ENCODE measurements at regions not wholly inside any gene's neighbourhood (a gene's known extent, or its start where the extent isn't known, plus 50 kb on each side); places are given as distances from the start of the nearest gene placed in this dataset.

- ATAC-seq (no peak), DNase-seq (no peak), FAIRE-seq (no peak)
- H3K27me3 ChIP-seq, result no peaks in the 10 kb centered on the region
- no peaks in the 10 kb centered on the region for H3K9me3 ChIP-seq
- intact Hi-C loops (cut with DNase I), result no loop called here
- H3K4me3 ChIP-seq, result no peak overlapping the region
- WGBS, 2 donors, result 45 to 63% methylated on average over 1 of the region's 1 CpG
- no peaks in the 10 kb centered on the region for H3K36me3 ChIP-seq
- TF ChIP-seq CTCF (IDR thresholded peaks at IDR 0.05), result no peak
- H3K4me1 ChIP-seq, result no peaks in the 10 kb centered on the region
- H3K27ac ChIP-seq, result no peak overlapping the region
These were observed 162.9 kb upstream of the SNX7 start for GRCh38 chr1:98498651-98499050.

GRCh38 chr1:98497497-98497896, 164.0 kb upstream of the SNX7 start:
- H3K4me1 ChIP-seq, result no peaks in the 10 kb centered on the region
- no peak overlapping the region for H3K4me3 ChIP-seq
- H3K36me3 ChIP-seq, result no peaks in the 10 kb centered on the region
- FAIRE-seq (no peak), ATAC-seq (no peak), DNase-seq (no peak)
- H3K27me3 ChIP-seq, result no peaks in the 10 kb centered on the region
- intact Hi-C loops (cut with DNase I), result no loop called here
- 74 to 85% methylated on average over 2 of the region's 2 CpGs for WGBS, 2 donors
- H3K27ac ChIP-seq, result no peak overlapping the region
- no peaks in the 10 kb centered on the region for H3K9me3 ChIP-seq
- TF ChIP-seq CTCF (IDR thresholded peaks at IDR 0.05), result no peak

GRCh38 chr1:98496256-98496995, 165.1 kb upstream of the SNX7 start:
- no peak overlapping the region for H3K27ac ChIP-seq
- no peaks in the 10 kb centered on the region for H3K9me3 ChIP-seq
- H3K36me3 ChIP-seq, result no peaks in the 10 kb centered on the region
- intact Hi-C loops (cut with DNase I), result no loop called here
- FAIRE-seq (no peak), ATAC-seq (no peak), DNase-seq (no peak)
- no peaks in the 10 kb centered on the region for H3K4me1 ChIP-seq
- TF ChIP-seq CTCF (IDR thresholded peaks at IDR 0.05), result no peak
- 64 to 79% methylated on average over 2 of the region's 2 CpGs for WGBS, 2 donors
- no peak overlapping the region for H3K4me3 ChIP-seq
- H3K27me3 ChIP-seq, result no peaks in the 10 kb centered on the region

- FAIRE-seq, result no peak
- Histone ChIP-seq H3K9me3 (no peaks in the 10 kb centered on the region), H3K36me3 (no peaks in the 10 kb centered on the region), H3K4me1 (no peaks in the 10 kb centered on the region), H3K27ac (no peak overlapping the region), H3K27me3 (no peaks in the 10 kb centered on the region), H3K4me3 (no peak overlapping the region)
- intact Hi-C loops (cut with DNase I), result no loop called here
- ATAC-seq, result no peak
- no peak for TF ChIP-seq CTCF (IDR thresholded peaks at IDR 0.05)
- no peak for DNase-seq
These were observed 168.1 kb upstream of the SNX7 start for GRCh38 chr1:98493469-98493868.

- H3K27me3 ChIP-seq, result no peaks in the 10 kb centered on the region
- ATAC-seq (no peak), DNase-seq (no peak), FAIRE-seq (no peak)
- TF ChIP-seq CTCF (IDR thresholded peaks at IDR 0.05), result no peak
- H3K4me1 ChIP-seq, result no peaks in the 10 kb centered on the region
- H3K9me3 ChIP-seq, result no peaks in the 10 kb centered on the region
- no peak overlapping the region for H3K4me3 ChIP-seq
- WGBS, 2 donors, result 63 to 83% methylated on average over 1 of the region's 1 CpG
- no peaks in the 10 kb centered on the region for H3K36me3 ChIP-seq
- intact Hi-C loops (cut with DNase I), result no loop called here
- no peak overlapping the region for H3K27ac ChIP-seq
These were observed 171.4 kb upstream of the SNX7 start for GRCh38 chr1:98490099-98490498.

Data from pancreas (tissue), 10 donors.